RWPE2 (cell line): ENCODE measurements at regions not wholly inside any gene's neighbourhood (a gene's known extent, or its start where the extent isn't known, plus 50 kb on each side); places are given as distances from the start of the nearest gene placed in this dataset.

Experiments
- ATAC-seq: fragments of 200-7000 bp; cut with Tn5 transposase; 3 replicates; pipeline ENCODE4 v1.9.1; 2021; ENCODE audit warnings: low read depth
- DNase-seq: peaks from one replicate; pipeline ENCODE4 v3.0.0-alpha.2; 2020; ENCODE audit warnings: low spot score
- H3K27ac ChIP-seq: fragments of 450-650 bp; 2 replicates; pipeline ENCODE4 v1.5.1; 2017; ENCODE audit warnings: mild to moderate bottlenecking; ENCODE audit not compliant: poor library complexity, severe bottlenecking
- H3K27me3 ChIP-seq: fragments of 250-450 bp; sonication (Bioruptor Pico); 2 replicates; pipeline ENCODE4 v1.5.1; 2021; ENCODE audit warnings: mild to moderate bottlenecking, moderate library complexity; ENCODE audit not compliant: insufficient read depth, poor library complexity, severe bottlenecking
- H3K36me3 ChIP-seq: fragments of 250-450 bp; sonication (Bioruptor Pico); 2 replicates; pipeline ENCODE4 v1.5.1; 2020; ENCODE audit warnings: low read depth, mild to moderate bottlenecking, moderate library complexity
- H3K4me1 ChIP-seq: fragments of 250-450 bp; sonication (Bioruptor Pico); 2 replicates; pipeline ENCODE4 v1.5.1; 2021; ENCODE audit warnings: mild to moderate bottlenecking, moderate library complexity; ENCODE audit not compliant: insufficient read depth, poor library complexity, severe bottlenecking
- H3K4me3 ChIP-seq: fragments of 250-450 bp; sonication (Bioruptor Pico); 2 replicates; pipeline ENCODE4 v1.5.1; 2021; ENCODE audit warnings: mild to moderate bottlenecking, moderate library complexity; ENCODE audit not compliant: severe bottlenecking
- H3K9me3 ChIP-seq: fragments of 250-450 bp; sonication (Bioruptor Pico); 2 replicates; pipeline ENCODE4 v1.5.1; 2021; ENCODE audit warnings: mild to moderate bottlenecking, moderate library complexity; ENCODE audit not compliant: severe bottlenecking
- CTCF ChIP-seq: fragments of 450-650 bp; IDR thresholded peaks from one replicate; pipeline ENCODE4 v1.5.1; 2017; ENCODE audit warnings: mild to moderate bottlenecking, moderate library complexity; ENCODE audit not compliant: poor library complexity, severe bottlenecking

- no peak for DNase-seq
- Histone ChIP-seq H3K4me3 (no peak overlapping the region), H3K9me3 (no peaks in the 10 kb centered on the region), H3K27ac (no peak overlapping the region), H3K4me1 (no peaks in the 10 kb centered on the region), H3K36me3 (no peaks in the 10 kb centered on the region), H3K27me3 (no peaks in the 10 kb centered on the region)
- no peak for TF ChIP-seq CTCF
- no peak for ATAC-seq
Measured at GRCh38 chr3:94904156-94904674, 841.4 kb downstream of the NSUN3 start.

GRCh38 chr3:94909726-94910125 lies 846.9 kb downstream of the NSUN3 start:
- H3K9me3 ChIP-seq, result no peaks in the 10 kb centered on the region
- H3K27ac ChIP-seq, result no peak overlapping the region
- no peak for ATAC-seq
- no peak overlapping the region for H3K4me3 ChIP-seq
- H3K27me3 ChIP-seq, result no peaks in the 10 kb centered on the region
- H3K36me3 ChIP-seq, result no peaks in the 10 kb centered on the region
- no peaks in the 10 kb centered on the region for H3K4me1 ChIP-seq
- no peak for TF ChIP-seq CTCF
- no peak for DNase-seq

GRCh38 chr3:94912656-94913055 lies 849.8 kb downstream of the NSUN3 start:
- no peak for TF ChIP-seq CTCF
- Histone ChIP-seq H3K9me3 (no peaks in the 10 kb centered on the region), H3K36me3 (no peaks in the 10 kb centered on the region), H3K4me1 (no peaks in the 10 kb centered on the region), H3K27ac (no peak overlapping the region), H3K4me3 (no peak overlapping the region), H3K27me3 (no peaks in the 10 kb centered on the region)
- no peak for ATAC-seq
- no peak for DNase-seq

DNA sequence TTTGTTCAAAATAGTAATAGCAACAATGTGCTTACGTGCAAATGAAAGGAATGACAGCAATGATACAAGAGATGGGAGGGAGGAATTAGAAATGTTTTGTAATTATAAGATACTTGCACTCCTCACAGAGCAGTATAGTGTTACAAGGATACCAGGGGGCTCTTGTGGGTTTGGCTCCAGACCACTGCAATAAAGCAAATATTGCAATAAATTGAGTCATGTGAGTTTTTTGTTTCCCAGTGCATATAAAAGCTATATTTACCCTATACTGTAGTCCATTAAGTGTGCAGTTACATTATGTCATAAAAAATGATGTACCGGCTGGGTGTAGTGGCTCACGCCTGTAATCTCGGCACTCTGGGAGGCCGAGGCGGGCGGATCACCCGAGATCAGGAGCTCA lies 864.3 kb downstream of the NSUN3 start:
- ATAC-seq (no peak), DNase-seq (no peak)
- Histone ChIP-seq H3K36me3 (no peaks in the 10 kb centered on the region), H3K27ac (no peak overlapping the region), H3K4me1 (peaks cover 8% of the 10 kb centered on the region), H3K27me3 (no peaks in the 10 kb centered on the region), H3K9me3 (no peaks in the 10 kb centered on the region), H3K4me3 (no peak overlapping the region)
- TF ChIP-seq CTCF, result no peak

DNA sequence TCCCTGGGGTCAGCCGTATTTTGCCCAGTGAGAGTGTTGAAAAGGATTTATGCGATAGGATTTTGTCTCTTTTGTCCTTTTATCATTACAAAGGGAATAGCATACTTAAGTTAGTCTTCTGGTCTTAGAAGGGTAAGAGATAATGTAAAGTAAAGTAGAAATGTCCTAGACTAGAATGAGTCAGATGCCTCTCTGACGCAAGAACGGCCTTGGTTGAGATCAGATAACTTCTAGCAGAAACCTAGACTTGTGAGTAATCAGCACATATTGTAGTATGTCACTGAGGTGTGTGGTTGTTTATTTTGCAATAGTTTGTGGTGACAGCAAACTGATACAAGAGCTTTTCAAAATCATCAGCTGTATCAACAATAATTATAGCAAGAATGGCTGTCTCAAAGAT lies 866.1 kb downstream of the NSUN3 start:
- peaks cover 8% of the 10 kb centered on the region for H3K4me1 ChIP-seq
- H3K9me3 ChIP-seq, result no peaks in the 10 kb centered on the region
- H3K27me3 ChIP-seq, result no peaks in the 10 kb centered on the region
- H3K4me3 ChIP-seq, result no peak overlapping the region
- no peaks in the 10 kb centered on the region for H3K36me3 ChIP-seq
- no peak overlapping the region for H3K27ac ChIP-seq
- TF ChIP-seq CTCF, result no peak
- peak; percentile 73 for DNase-seq
- peak; percentile 98 for ATAC-seq
